Caco-2 (cell line): ENCODE measurements at regions not wholly inside any gene's neighbourhood (a gene's known extent, or its start where the extent isn't known, plus 50 kb on each side); places are given as distances from the start of the nearest gene placed in this dataset.

Experiments
- BruUV-seq: library from RNA; stranded (reverse); fragments of 400-500 nt; replicated peaks from 2 replicates; lab custom pipeline; 2021; lab: Mats Ljungman, UMichigan
- CTCF ChIA-PET: fragments of 300-600 bp; sonication (Branson Sonifier 250); formaldehyde crosslinking; loops from one replicate; lab custom pipeline; 2022; ENCODE audit warnings: antibody characterized with exemption; lab: Charles Lee
- POLR2A ChIA-PET: fragments of 300-600 bp; sonication (Branson Sonifier 250); formaldehyde crosslinking; loops from one replicate; lab custom pipeline; 2022; ENCODE audit warnings: antibody characterized with exemption; lab: Charles Lee
- DNase-seq, 2 experiments: peaks; one replicate each; pipeline versions ENCODE4 v3.0.0 to v3.0.0-alpha.2; 2020 to 2022
- H3K27me3 ChIP-seq: replicated peaks from 2 replicates; pipeline ENCODE4 v1.6.0; 2011; ENCODE audit warnings: low read length; ENCODE audit not compliant: control insufficient read depth, insufficient read depth
- H3K36me3 ChIP-seq: 2 replicates; pipeline ENCODE4 v1.5.1; 2011; ENCODE audit warnings: low read length; ENCODE audit not compliant: control insufficient read depth, insufficient read depth
- H3K4me1 ChIP-seq: fragments of 250-450 bp; sonication (Bioruptor Pico); 2 replicates; pipeline ENCODE4 v1.5.1; 2020; ENCODE audit warnings: mild to moderate bottlenecking
- H3K4me3 ChIP-seq: 2 replicates; pipeline ENCODE4 v1.5.1; 2011; ENCODE audit warnings: low read depth, mild to moderate bottlenecking, control low read depth, low read length
- H3K9me3 ChIP-seq: fragments of 250-450 bp; sonication (Bioruptor Pico); 2 replicates; pipeline ENCODE4 v1.5.1; 2020; ENCODE audit warnings: mild to moderate bottlenecking, moderate library complexity
- H3K27ac Mint-ChIP-seq: one replicate; pipeline ENCODE4 v1.8.0; 2022; ENCODE audit warnings: mixed read lengths; ENCODE audit not compliant: unreplicated experiment
- H3K27me3 Mint-ChIP-seq: one replicate; pipeline ENCODE4 v1.8.0; 2022; ENCODE audit warnings: mixed read lengths; ENCODE audit not compliant: insufficient read depth, unreplicated experiment
- H3K36me3 Mint-ChIP-seq: one replicate; pipeline ENCODE4 v1.8.0; 2022; ENCODE audit warnings: mild to moderate bottlenecking, mixed read lengths; ENCODE audit not compliant: insufficient read depth, unreplicated experiment
- H3K4me1 Mint-ChIP-seq: one replicate; pipeline ENCODE4 v1.8.0; 2022; ENCODE audit warnings: low read depth, mixed read lengths; ENCODE audit not compliant: unreplicated experiment
- H3K4me3 Mint-ChIP-seq: one replicate; pipeline ENCODE4 v1.8.0; 2022; ENCODE audit warnings: mild to moderate bottlenecking, moderate library complexity, mixed read lengths; ENCODE audit not compliant: unreplicated experiment
- H3K9me3 Mint-ChIP-seq: one replicate; pipeline ENCODE4 v1.8.0; 2022; ENCODE audit warnings: mixed read lengths; ENCODE audit not compliant: unreplicated experiment
- intact Hi-C: fragments of 100-400 bp; cut with micrococcal nuclease; formaldehyde crosslinking; loops from one replicate; pipeline ENCODE4 v1.10.0; 2022; ENCODE audit not compliant: unreplicated experiment
- TF ChIP-seq, protein P1 (sequence below), 2 experiments: fragments of 200-600 bp in 1 of 2; IDR thresholded peaks; 1 replicate in 1 of 2; 2 replicates in 1 of 2; pipeline versions ENCODE4 v1.5.1 to v1.8.0; 2011 to 2022; ENCODE audit warnings: antibody characterized with exemption in 1 of 2, control low read depth in 1 of 2, inconsistent platforms in 1 of 2, low read depth in 1 of 2, low read length in 1 of 2, mild to moderate bottlenecking in 1 of 2, moderate library complexity in 1 of 2; ENCODE audit not compliant: insufficient read depth in 1 of 2, severe bottlenecking in 1 of 2, unreplicated experiment in 1 of 2

DNA sequence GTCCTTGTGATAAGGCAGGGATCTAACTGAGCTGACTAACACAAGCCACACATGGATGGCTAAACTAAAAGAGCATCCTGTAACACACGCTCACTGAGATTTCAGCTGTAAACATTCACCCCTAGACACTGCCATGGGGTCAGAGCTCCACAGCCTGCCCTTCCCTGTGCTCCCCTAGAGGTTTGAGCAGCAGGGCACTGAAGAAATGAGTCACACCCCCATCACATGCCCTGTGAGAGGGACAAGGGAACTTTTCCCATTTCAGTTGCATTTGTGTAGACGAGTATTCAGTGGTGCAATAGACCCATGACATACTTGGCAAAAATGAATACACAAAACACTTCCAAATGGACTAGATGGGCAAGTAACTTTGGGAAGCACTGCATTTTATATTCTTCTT lies 402.4 kb upstream of the LRRTM1 start:
- intact Hi-C loops, result no loop called here
- POLR2A ChIA-PET, result no interaction called here
- H3K9me3 Mint-ChIP-seq, result no peaks in the 10 kb centered on the region
- peaks cover 7% of the 10 kb centered on the region for H3K4me1 Mint-ChIP-seq
- BruUV-seq, result no TSS peak
- Histone ChIP-seq H3K4me3 (no peak overlapping the region), H3K9me3 (no peaks in the 10 kb centered on the region), H3K4me1 (no peaks in the 10 kb centered on the region), H3K27me3 (no peaks in the 10 kb centered on the region), H3K36me3 (no peaks in the 10 kb centered on the region)
- H3K27ac Mint-ChIP-seq, result no peak overlapping the region
- no peak for DNase-seq
- TF ChIP-seq, protein P1, sequence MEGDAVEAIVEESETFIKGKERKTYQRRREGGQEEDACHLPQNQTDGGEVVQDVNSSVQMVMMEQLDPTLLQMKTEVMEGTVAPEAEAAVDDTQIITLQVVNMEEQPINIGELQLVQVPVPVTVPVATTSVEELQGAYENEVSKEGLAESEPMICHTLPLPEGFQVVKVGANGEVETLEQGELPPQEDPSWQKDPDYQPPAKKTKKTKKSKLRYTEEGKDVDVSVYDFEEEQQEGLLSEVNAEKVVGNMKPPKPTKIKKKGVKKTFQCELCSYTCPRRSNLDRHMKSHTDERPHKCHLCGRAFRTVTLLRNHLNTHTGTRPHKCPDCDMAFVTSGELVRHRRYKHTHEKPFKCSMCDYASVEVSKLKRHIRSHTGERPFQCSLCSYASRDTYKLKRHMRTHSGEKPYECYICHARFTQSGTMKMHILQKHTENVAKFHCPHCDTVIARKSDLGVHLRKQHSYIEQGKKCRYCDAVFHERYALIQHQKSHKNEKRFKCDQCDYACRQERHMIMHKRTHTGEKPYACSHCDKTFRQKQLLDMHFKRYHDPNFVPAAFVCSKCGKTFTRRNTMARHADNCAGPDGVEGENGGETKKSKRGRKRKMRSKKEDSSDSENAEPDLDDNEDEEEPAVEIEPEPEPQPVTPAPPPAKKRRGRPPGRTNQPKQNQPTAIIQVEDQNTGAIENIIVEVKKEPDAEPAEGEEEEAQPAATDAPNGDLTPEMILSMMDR (IDR thresholded peaks at IDR 0.05; ENCODE audit: insufficient read depth in 1 of 2, low read depth in 1 of 2, low read length in 1 of 2, severe bottlenecking in 1 of 2, unreplicated experiment in 1 of 2), result no peak
- CTCF ChIA-PET, result no interaction called here
- H3K4me3 Mint-ChIP-seq, result no peak overlapping the region
- no peaks in the 10 kb centered on the region for H3K36me3 Mint-ChIP-seq
- H3K27me3 Mint-ChIP-seq, result no peaks in the 10 kb centered on the region

DNA sequence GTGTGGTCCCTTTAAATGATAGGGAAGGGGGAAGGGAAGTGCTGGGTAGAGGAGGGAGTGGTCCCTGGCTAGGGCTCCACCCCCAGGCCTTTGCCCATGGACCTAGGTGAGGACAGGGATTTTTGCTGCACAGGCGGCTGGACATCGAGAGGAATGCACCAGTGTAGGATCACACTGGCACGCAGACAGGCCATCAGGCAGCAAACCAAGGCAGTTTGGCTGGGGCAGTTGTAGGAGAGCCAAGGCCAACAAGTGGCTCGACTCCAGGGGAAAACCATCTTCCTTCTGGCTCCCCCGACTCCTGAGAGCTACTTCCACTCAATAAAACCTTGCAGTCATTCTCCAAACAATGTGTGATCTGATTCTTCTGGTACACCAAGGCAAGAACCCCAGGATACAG lies 402.0 kb upstream of the LRRTM1 start:
- H3K4me1 Mint-ChIP-seq, result peaks cover 7% of the 10 kb centered on the region
- H3K36me3 Mint-ChIP-seq, result no peaks in the 10 kb centered on the region
- DNase-seq, result no peak
- ChIA-PET POLR2A (no interaction called here), CTCF (no interaction called here)
- H3K4me1 ChIP-seq, result no peaks in the 10 kb centered on the region
- H3K27me3 ChIP-seq, result no peaks in the 10 kb centered on the region
- H3K27me3 Mint-ChIP-seq, result no peaks in the 10 kb centered on the region
- no peak overlapping the region for H3K4me3 Mint-ChIP-seq
- BruUV-seq, result no TSS peak
- no peak overlapping the region for H3K27ac Mint-ChIP-seq
- intact Hi-C loops, result no loop called here
- H3K36me3 ChIP-seq, result no peaks in the 10 kb centered on the region
- no peaks in the 10 kb centered on the region for H3K9me3 ChIP-seq
- H3K9me3 Mint-ChIP-seq, result no peaks in the 10 kb centered on the region
- no peak overlapping the region for H3K4me3 ChIP-seq
- TF ChIP-seq, protein P1 (IDR thresholded peaks at IDR 0.05; ENCODE audit: insufficient read depth in 1 of 2, low read depth in 1 of 2, low read length in 1 of 2, severe bottlenecking in 1 of 2, unreplicated experiment in 1 of 2), result no peak

DNA sequence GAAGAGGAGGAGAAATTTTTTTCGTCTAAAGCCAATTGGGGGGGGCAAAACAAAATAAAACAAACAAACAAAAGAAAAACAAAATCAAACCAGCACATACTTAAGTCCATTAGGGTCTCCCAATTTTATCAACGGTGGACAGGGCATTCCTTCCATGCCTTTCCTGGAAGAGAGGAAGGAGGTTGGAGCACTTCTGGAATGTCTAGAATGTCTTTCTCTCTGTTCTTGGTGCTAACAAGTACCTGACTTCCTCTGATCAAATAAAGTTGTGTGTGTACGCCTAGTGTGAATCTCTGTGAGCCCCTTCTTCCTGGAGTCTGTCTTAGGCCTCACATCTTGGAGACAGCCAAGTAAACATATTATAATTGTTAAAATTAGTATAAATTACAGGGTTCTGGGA lies 399.0 kb upstream of the LRRTM1 start:
- Mint-ChIP-seq H3K27me3 (no peaks in the 10 kb centered on the region), H3K4me1 (peaks cover 7% of the 10 kb centered on the region), H3K36me3 (no peaks in the 10 kb centered on the region), H3K27ac (no peak overlapping the region), H3K9me3 (no peaks in the 10 kb centered on the region), H3K4me3 (no peak overlapping the region)
- Histone ChIP-seq H3K4me3 (no peak overlapping the region), H3K4me1 (no peaks in the 10 kb centered on the region), H3K36me3 (no peaks in the 10 kb centered on the region), H3K9me3 (no peaks in the 10 kb centered on the region), H3K27me3 (no peaks in the 10 kb centered on the region)
- TF ChIP-seq, protein P1 (IDR thresholded peaks at IDR 0.05; ENCODE audit: insufficient read depth in 1 of 2, low read depth in 1 of 2, low read length in 1 of 2, severe bottlenecking in 1 of 2, unreplicated experiment in 1 of 2), result no peak
- POLR2A ChIA-PET, result no interaction called here
- intact Hi-C loops, result no loop called here
- no peak for DNase-seq
- no TSS peak for BruUV-seq
- CTCF ChIA-PET, result no interaction called here
